Eye (tissue), 1 donor: ENCODE measurements at regions not wholly inside any gene's neighbourhood (a gene's known extent, or its start where the extent isn't known, plus 50 kb on each side); places are given as distances from the start of the nearest gene placed in this dataset.
A peak's percentile ranks its signal among the peaks of the same experiment; 100 is the strongest.

Source experiments
- DNase-seq: peaks from one replicate; pipeline ENCODE4 v3.0.0-alpha.2; 2015

- DNase-seq, result no peak
These were observed 81.0 kb downstream of the SEMA4F start for GRCh38 chr2:74735009-74735408.

- DNase-seq, result peak; percentile 50
These were observed 81.5 kb downstream of the SEMA4F start for GRCh38 chr2:74735564-74735963.

GRCh38 chr2:74736589-74736988, 82.5 kb downstream of the SEMA4F start:
- DNase-seq, result no peak

GRCh38 chr2:74738586-74738985, 84.5 kb downstream of the SEMA4F start:
- DNase-seq, result no peak

GRCh38 chr2:74739129-74739528, 85.1 kb downstream of the SEMA4F start:
- DNase-seq, result no peak

GRCh38 chr2:74739733-74740241, 85.7 kb downstream of the SEMA4F start:
- DNase-seq, result no peak

- no peak for DNase-seq
These were observed 86.3 kb downstream of the SEMA4F start for GRCh38 chr2:74740395-74740740.

- DNase-seq, result peak; percentile 45
These were observed 86.8 kb downstream of the SEMA4F start for GRCh38 chr2:74740741-74741431.

GRCh38 chr2:74741629-74742028, 87.6 kb downstream of the SEMA4F start:
- peak; percentile 45 for DNase-seq

GRCh38 chr2:74742471-74742870, 88.4 kb downstream of the SEMA4F start:
- DNase-seq, result no peak

- DNase-seq, result no peak
These were observed 89.0 kb downstream of the SEMA4F start for GRCh38 chr2:74743039-74743438.

- DNase-seq, result no peak
These were observed 89.7 kb downstream of the SEMA4F start for GRCh38 chr2:74743778-74744177.

GRCh38 chr2:74744731-74745515, 89.0 kb upstream of the HK2 start:
- DNase-seq, result no peak

GRCh38 chr2:74745766-74746165, 88.2 kb upstream of the HK2 start:
- no peak for DNase-seq

GRCh38 chr2:74746480-74746879, 87.4 kb upstream of the HK2 start:
- no peak for DNase-seq

- DNase-seq, result no peak
These were observed 86.4 kb upstream of the HK2 start for GRCh38 chr2:74747411-74748080.

GRCh38 chr2:74748665-74749064, 85.3 kb upstream of the HK2 start:
- no peak for DNase-seq

- peak; percentile 43 for DNase-seq
These were observed 84.5 kb upstream of the HK2 start for GRCh38 chr2:74749432-74749831.

GRCh38 chr2:74751981-74752851, 81.7 kb upstream of the HK2 start:
- DNase-seq, result no peak

- no peak for DNase-seq
These were observed 78.5 kb upstream of the HK2 start for GRCh38 chr2:74755386-74755785.

GRCh38 chr2:74756356-74756890, 77.5 kb upstream of the HK2 start:
- DNase-seq, result peak; percentile 40

GRCh38 chr2:74759986-74760385, 73.9 kb upstream of the HK2 start:
- DNase-seq, result no peak
